SK-N-SH (cell line): ENCODE measurements at regions not wholly inside any gene's neighbourhood (a gene's known extent, or its start where the extent isn't known, plus 50 kb on each side); places are given as distances from the start of the nearest gene placed in this dataset.

Experiments used
- CTCF ChIA-PET: fragments of 300-600, 350-600 bp; formaldehyde crosslinking; extraction: SDS; loops from one replicate; lab custom pipeline; 2021; lab: Yijun Ruan, JAX
- POLR2A ChIA-PET: fragments of 350-600 bp; sonication (Branson Sonifier 250); formaldehyde crosslinking; extraction: SDS; loops from one replicate; lab custom pipeline; 2020; ENCODE audit warnings: antibody characterized with exemption, inconsistent platforms; lab: Yijun Ruan, JAX
- DNase-seq: peaks from one replicate; pipeline ENCODE4 v3.0.0; 2012
- H2AFZ ChIP-seq: fragments of 200-600 bp; sonication (generic); 2 replicates; pipeline ENCODE4 v1.8.1; 2016; ENCODE audit warnings: antibody characterized with exemption, mild to moderate bottlenecking, low read depth
- H3F3A ChIP-seq: fragments of 200-600 bp; sonication (generic); replicated peaks from 2 replicates; pipeline ENCODE3; 2016; ENCODE audit warnings: antibody characterized with exemption, mild to moderate bottlenecking; ENCODE audit not compliant: insufficient read depth
- H3K27ac ChIP-seq, 2 experiments: fragments of 200-500 bp in 1 of 2; fragments of 200-600 bp in 1 of 2; sonication (Bioruptor generic) in 1 of 2; sonication (generic), shearing (Covaris generic) in 1 of 2; 2 replicates each; pipeline versions ENCODE4 v1.5.1 to v1.6.1; 2014 to 2016; ENCODE audit warnings: low read depth in 2 of 2, inconsistent platforms in 1 of 2, low read length in 1 of 2, mild to moderate bottlenecking in 1 of 2, mixed read lengths in 1 of 2
- H3K27me3 ChIP-seq: fragments of 200-600 bp; sonication (generic), shearing (Covaris generic); 2 replicates; pipeline ENCODE4 v1.6.1; 2016; ENCODE audit warnings: mixed run types; ENCODE audit not compliant: insufficient read depth
- H3K36me3 ChIP-seq, 2 experiments: fragments of 200-500 bp in 1 of 2; fragments of 200-600 bp in 1 of 2; sonication (Bioruptor generic) in 1 of 2; sonication (generic) in 1 of 2; replicated peaks in 1 of 2; 2 replicates each; pipeline versions ENCODE3 to v1.5.1; 2014 to 2016; ENCODE audit warnings: low read length in 1 of 2, mild to moderate bottlenecking in 1 of 2; ENCODE audit not compliant: insufficient read depth in 2 of 2, control insufficient read depth in 1 of 2
- H3K4me1 ChIP-seq, 2 experiments: fragments of 200-500 bp in 1 of 2; fragments of 200-600 bp in 1 of 2; sonication (Bioruptor generic) in 1 of 2; sonication (generic), shearing (Covaris generic) in 1 of 2; 2 replicates each; pipeline versions ENCODE4 v1.5.1 to v1.6.1; 2014 to 2016; ENCODE audit warnings: low read depth in 1 of 2, low read length in 1 of 2, mixed run types in 1 of 2; ENCODE audit not compliant: insufficient read depth in 2 of 2, control insufficient read depth in 1 of 2
- H3K4me2 ChIP-seq: fragments of 200-600 bp; sonication (generic), shearing (Covaris generic); 2 replicates; pipeline ENCODE4 v1.6.1; 2017; ENCODE audit warnings: mixed run types
- H3K4me3 ChIP-seq, 2 experiments: fragments of 200-500 bp in 1 of 2; fragments of 200-600 bp in 1 of 2; sonication (Bioruptor generic) in 1 of 2; sonication (generic), shearing (Covaris generic) in 1 of 2; 2 replicates each; pipeline versions ENCODE4 v1.5.1 to v1.8.1; 2014 to 2016; ENCODE audit warnings: low read depth in 2 of 2, inconsistent platforms in 1 of 2, low read length in 1 of 2, mild to moderate bottlenecking in 1 of 2, mixed read lengths in 1 of 2, moderate library complexity in 1 of 2
- H3K79me2 ChIP-seq: fragments of 200-600 bp; sonication (generic); 2 replicates; pipeline ENCODE4 v1.8.1; 2017; ENCODE audit warnings: mild to moderate bottlenecking; ENCODE audit not compliant: insufficient read depth
- H3K9ac ChIP-seq: fragments of 200-600 bp; sonication (generic); 2 replicates; pipeline ENCODE4 v1.6.1; 2017; ENCODE audit warnings: mixed run types
- H3K9me2 ChIP-seq: fragments of 200-600 bp; sonication (generic); 2 replicates; pipeline ENCODE4 v1.6.1; 2017; ENCODE audit warnings: mixed run types
- H3K9me3 ChIP-seq: fragments of 200-600 bp; sonication (generic); 2 replicates; pipeline ENCODE4 v1.6.1; 2017; ENCODE audit warnings: mixed run types, mild to moderate bottlenecking, moderate library complexity
- H4K20me1 ChIP-seq: fragments of 200-600 bp; sonication (generic); 2 replicates; pipeline ENCODE4 v1.6.1; 2017; ENCODE audit warnings: mild to moderate bottlenecking, mixed run types; ENCODE audit not compliant: insufficient read depth
- ELF1 ChIP-seq: IDR thresholded peaks from 2 replicates; pipeline ENCODE4 v1.4.0; 2012
- EZH2phosphoT487 ChIP-seq: fragments of 200-600 bp; sonication (generic); IDR thresholded peaks from 2 replicates; pipeline ENCODE4 v1.6.1; 2017; ENCODE audit warnings: low read depth, mixed run types, mild to moderate bottlenecking, antibody characterized with exemption, moderate library complexity, borderline replicate concordance
- FOSL2 ChIP-seq: IDR thresholded peaks from 2 replicates; pipeline ENCODE4 v1.4.0; 2012; ENCODE audit warnings: low read depth, mild to moderate bottlenecking, moderate library complexity, borderline replicate concordance
- FOXJ3 ChIP-seq: sonication (generic); formaldehyde crosslinking; IDR thresholded peaks from 2 replicates; pipeline ENCODE4 v1.5.1; 2020; ENCODE audit warnings: mild to moderate bottlenecking, missing genetic modification reagents
- FOXM1 ChIP-seq: IDR thresholded peaks from 2 replicates; pipeline ENCODE4 v1.4.0; 2012; ENCODE audit warnings: low read depth, mild to moderate bottlenecking
- GABPA ChIP-seq: IDR thresholded peaks from 2 replicates; pipeline ENCODE4 v1.4.0; 2012; ENCODE audit warnings: low read depth, mild to moderate bottlenecking
- GATA2 ChIP-seq: sonication (generic); formaldehyde crosslinking; IDR thresholded peaks from 2 replicates; pipeline ENCODE4 v1.5.0; 2020; ENCODE audit warnings: mild to moderate bottlenecking, missing genetic modification reagents
- JUND ChIP-seq: IDR thresholded peaks from 2 replicates; pipeline ENCODE4 v1.4.0; 2012
- MXI1 ChIP-seq: IDR thresholded peaks from 2 replicates; pipeline ENCODE4 v1.6.1; 2012; ENCODE audit warnings: mild to moderate bottlenecking, low read depth, low read length, improper control_type of control experiment
- POLR2AphosphoS5 ChIP-seq: IDR thresholded peaks from 2 replicates; pipeline ENCODE4 v1.6.1; 2012; ENCODE audit warnings: low read depth, low read length
- REST ChIP-seq: IDR thresholded peaks from 2 replicates; pipeline ENCODE4 v1.6.1; 2012; ENCODE audit warnings: mild to moderate bottlenecking, low read depth, low read length, moderate library complexity
- RFX5 ChIP-seq: IDR thresholded peaks from 2 replicates; pipeline ENCODE4 v1.6.1; 2012; ENCODE audit warnings: mild to moderate bottlenecking, improper control_type of control experiment, low read length
- SMC3 ChIP-seq: IDR thresholded peaks from 2 replicates; pipeline ENCODE4 v1.6.1; 2012; ENCODE audit warnings: low read depth, low read length, improper control_type of control experiment
- TCF12 ChIP-seq: IDR thresholded peaks from 2 replicates; pipeline ENCODE4 v1.4.0; 2012
- USF1 ChIP-seq: IDR thresholded peaks from 2 replicates; pipeline ENCODE4 v1.4.0; 2012; ENCODE audit warnings: low read depth, borderline replicate concordance
- YY1 ChIP-seq: IDR thresholded peaks from 2 replicates; pipeline ENCODE4 v1.4.0; 2012; ENCODE audit warnings: low read depth, mild to moderate bottlenecking
- ZBTB33 ChIP-seq: IDR thresholded peaks from 2 replicates; pipeline ENCODE4 v1.4.0; 2012; ENCODE audit warnings: low read depth, borderline replicate concordance
- WGBS: methylation state at CpG from one replicate; pipeline ENCODE4 v1.1.6; 2017; ENCODE audit warnings: low lambda C conversion rate; 5-methylcytosine and 5-hydroxymethylcytosine counted together
- TF ChIP-seq, protein P1 (sequence below): fragments of 150-350 bp; IDR thresholded peaks from 2 replicates; pipeline ENCODE4 v1.6.1; 2017; ENCODE audit warnings: antibody characterized with exemption, low read length, low read depth, borderline replicate concordance
- TF ChIP-seq, protein P2 (sequence below): IDR thresholded peaks from 2 replicates; pipeline ENCODE4; 2012
- TF ChIP-seq, protein P3 (sequence below): fragments of 200-600 bp; sonication (generic); IDR thresholded peaks from 2 replicates; pipeline ENCODE4 v1.6.1; 2017; ENCODE audit warnings: antibody characterized with exemption, mild to moderate bottlenecking, moderate library complexity

DNA sequence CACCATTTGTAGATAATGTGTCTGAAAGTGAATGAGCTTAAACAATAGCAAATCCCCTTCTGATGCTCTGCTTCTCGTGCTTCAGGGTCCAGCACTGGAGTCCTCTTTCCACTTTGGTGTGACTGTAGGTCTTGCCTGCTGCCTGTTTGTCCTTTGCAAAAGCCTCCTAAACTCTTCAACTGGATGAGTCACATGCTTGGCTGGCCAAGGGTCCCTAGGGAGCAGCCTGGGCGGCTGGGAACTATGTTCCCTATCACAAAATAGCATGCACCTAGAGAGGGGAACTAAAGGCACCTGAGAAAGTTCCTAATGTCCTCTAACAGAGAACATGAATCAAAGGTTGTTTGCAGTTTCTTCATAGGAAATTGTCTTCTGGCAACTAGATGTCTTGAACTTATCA lies 607.2 kb upstream of the PLXNA2 start:
- H3K4me3 ChIP-seq, result no peak overlapping the region
- no peaks in the 10 kb centered on the region for H3K79me2 ChIP-seq
- H3K4me1 ChIP-seq, result peaks cover 0 to 2% of the 10 kb centered on the region in 2 experiments; a peak in 2 of 4 replicates
- no peaks in the 10 kb centered on the region for H3K27me3 ChIP-seq
- no peak overlapping the region for H2AFZ ChIP-seq
- CTCF ChIA-PET, result no interaction called here
- no peaks in the 10 kb centered on the region for H4K20me1 ChIP-seq
- H3K27ac ChIP-seq, result no peak overlapping the region
- DNase-seq, result no peak
- no peak overlapping the region for H3K4me2 ChIP-seq
- no peaks in the 10 kb centered on the region for H3K9me2 ChIP-seq
- H3K9ac ChIP-seq, result no peak overlapping the region
- H3F3A ChIP-seq, result peaks cover 6% of the 10 kb centered on the region
- 64% methylated on average over 2 of the region's 2 CpGs for WGBS
- POLR2A ChIA-PET, result no interaction called here
- no peak for TF ChIP-seq ZBTB33
- no peak for TF ChIP-seq POLR2AphosphoS5
- TF ChIP-seq USF1, result no peak
- no peak for TF ChIP-seq EZH2phosphoT487
- TF ChIP-seq TCF12, result no peak
- TF ChIP-seq, protein P1, sequence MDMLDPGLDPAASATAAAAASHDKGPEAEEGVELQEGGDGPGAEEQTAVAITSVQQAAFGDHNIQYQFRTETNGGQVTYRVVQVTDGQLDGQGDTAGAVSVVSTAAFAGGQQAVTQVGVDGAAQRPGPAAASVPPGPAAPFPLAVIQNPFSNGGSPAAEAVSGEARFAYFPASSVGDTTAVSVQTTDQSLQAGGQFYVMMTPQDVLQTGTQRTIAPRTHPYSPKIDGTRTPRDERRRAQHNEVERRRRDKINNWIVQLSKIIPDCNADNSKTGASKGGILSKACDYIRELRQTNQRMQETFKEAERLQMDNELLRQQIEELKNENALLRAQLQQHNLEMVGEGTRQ, result no peak
- no peak for TF ChIP-seq ELF1
- no peak for TF ChIP-seq FOXM1
- no peak for TF ChIP-seq FOXJ3
- TF ChIP-seq REST, result no peak
- TF ChIP-seq MXI1, result no peak
- TF ChIP-seq YY1, result no peak
- TF ChIP-seq, protein P2, sequence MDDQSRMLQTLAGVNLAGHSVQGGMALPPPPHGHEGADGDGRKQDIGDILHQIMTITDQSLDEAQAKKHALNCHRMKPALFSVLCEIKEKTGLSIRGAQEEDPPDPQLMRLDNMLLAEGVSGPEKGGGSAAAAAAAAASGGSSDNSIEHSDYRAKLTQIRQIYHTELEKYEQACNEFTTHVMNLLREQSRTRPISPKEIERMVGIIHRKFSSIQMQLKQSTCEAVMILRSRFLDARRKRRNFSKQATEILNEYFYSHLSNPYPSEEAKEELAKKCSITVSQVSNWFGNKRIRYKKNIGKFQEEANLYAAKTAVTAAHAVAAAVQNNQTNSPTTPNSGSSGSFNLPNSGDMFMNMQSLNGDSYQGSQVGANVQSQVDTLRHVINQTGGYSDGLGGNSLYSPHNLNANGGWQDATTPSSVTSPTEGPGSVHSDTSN, result no peak
- no peak for TF ChIP-seq GABPA
- TF ChIP-seq, protein P3, sequence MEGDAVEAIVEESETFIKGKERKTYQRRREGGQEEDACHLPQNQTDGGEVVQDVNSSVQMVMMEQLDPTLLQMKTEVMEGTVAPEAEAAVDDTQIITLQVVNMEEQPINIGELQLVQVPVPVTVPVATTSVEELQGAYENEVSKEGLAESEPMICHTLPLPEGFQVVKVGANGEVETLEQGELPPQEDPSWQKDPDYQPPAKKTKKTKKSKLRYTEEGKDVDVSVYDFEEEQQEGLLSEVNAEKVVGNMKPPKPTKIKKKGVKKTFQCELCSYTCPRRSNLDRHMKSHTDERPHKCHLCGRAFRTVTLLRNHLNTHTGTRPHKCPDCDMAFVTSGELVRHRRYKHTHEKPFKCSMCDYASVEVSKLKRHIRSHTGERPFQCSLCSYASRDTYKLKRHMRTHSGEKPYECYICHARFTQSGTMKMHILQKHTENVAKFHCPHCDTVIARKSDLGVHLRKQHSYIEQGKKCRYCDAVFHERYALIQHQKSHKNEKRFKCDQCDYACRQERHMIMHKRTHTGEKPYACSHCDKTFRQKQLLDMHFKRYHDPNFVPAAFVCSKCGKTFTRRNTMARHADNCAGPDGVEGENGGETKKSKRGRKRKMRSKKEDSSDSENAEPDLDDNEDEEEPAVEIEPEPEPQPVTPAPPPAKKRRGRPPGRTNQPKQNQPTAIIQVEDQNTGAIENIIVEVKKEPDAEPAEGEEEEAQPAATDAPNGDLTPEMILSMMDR, result no peak
- no peak for TF ChIP-seq GATA2 (CRISPR knock-in tag)
- TF ChIP-seq RFX5, result no peak
- TF ChIP-seq FOSL2, result no peak
- no peak for TF ChIP-seq SMC3
- TF ChIP-seq JUND, result no peak
- no peaks in the 10 kb centered on the region for H3K36me3 ChIP-seq
- no peaks in the 10 kb centered on the region for H3K9me3 ChIP-seq
